NCI-H510A (cell line): ENCODE measurements at regions not wholly inside any gene's neighbourhood (a gene's known extent, or its start where the extent isn't known, plus 50 kb on each side); places are given as distances from the start of the nearest gene placed in this dataset.

Experiments used
- DNase-seq: peaks from one replicate; lab custom pipeline; 2025; lab: John Stamatoyannopoulos, UW

DNA sequence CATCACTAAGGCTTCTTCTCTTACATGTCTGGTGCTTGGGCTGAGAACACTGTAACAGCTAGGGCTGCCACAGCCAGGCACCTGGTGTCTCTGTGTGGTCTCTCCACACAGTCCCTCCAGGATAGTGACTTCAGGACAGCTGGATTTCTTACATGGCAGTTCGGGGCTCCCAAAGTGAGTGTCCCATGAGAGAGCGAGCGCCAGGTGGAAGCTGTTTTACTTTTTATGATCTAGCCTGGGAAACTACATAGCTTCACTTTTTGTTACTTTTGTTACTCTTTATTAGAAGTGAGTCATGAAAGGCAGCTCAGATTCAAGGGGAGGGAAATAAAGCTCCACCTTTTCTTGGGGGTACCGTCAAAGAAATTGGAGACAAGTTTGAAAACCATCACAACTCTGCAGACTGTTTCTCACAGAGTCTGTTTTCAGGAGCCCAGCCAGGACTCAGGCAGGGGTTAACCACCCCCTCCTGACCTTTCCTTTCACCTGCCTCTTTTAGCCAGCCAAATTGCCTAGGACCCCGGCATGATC lies 373.0 kb downstream of the MID1IP1 start:
- DNase-seq = no peak

GRCh38 chrX:39174772-39175417 lies 373.6 kb downstream of the MID1IP1 start:
- DNase-seq = no peak

DNA sequence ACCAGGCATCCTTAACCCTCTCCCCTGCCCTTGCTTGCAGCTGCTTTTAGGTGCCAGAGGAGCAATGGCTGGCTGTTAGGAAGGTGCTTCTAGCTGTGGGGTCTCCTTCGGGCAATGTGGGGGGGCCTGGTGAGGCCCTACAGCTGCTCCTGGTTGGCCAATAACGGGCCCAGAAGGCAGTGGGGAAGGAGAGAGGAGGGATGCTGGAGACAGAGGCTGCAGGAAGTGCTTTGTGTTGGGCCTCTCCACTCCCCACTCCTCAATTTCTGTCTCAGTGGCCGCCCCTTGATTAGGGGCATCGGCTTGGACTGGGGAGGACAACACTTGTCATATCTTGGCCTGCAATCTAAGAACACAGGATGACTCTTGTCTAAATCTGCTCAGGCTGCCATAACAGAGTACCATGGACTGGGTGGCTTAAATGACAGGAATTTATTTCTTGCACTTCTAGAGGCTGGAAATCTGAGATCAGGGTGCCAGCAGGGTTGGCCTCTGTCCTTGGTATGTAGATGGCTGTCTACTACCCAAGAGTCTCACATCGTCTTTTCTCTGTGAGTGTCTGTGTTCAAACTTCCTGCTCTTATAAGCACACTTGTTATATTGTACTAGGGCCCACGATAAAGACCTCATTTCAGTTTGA lies 374.3 kb downstream of the MID1IP1 start:
- no peak for DNase-seq

DNA sequence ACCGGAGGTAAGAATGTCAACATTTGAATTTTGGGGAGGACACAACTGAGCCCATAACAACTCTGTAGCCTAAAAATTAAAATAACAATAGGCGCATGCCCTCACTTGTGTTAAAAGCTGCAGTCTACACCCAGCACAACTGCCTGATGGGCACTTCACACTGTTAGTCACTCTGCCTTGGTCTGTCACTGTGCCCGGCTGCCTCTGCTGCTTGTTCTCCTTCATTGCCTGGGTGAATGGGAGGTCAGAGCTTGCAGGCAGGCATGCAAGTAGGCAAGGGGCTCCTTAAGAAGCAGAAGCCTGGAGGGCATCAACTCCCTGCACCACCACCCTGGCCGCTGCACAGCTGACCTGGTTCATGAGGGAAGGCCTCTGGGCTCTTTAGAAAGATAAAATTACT lies 374.8 kb downstream of the MID1IP1 start:
- DNase-seq = no peak

- no peak for DNase-seq
Measured at GRCh38 chrX:39189431-39189830, 388.2 kb downstream of the MID1IP1 start.

DNA sequence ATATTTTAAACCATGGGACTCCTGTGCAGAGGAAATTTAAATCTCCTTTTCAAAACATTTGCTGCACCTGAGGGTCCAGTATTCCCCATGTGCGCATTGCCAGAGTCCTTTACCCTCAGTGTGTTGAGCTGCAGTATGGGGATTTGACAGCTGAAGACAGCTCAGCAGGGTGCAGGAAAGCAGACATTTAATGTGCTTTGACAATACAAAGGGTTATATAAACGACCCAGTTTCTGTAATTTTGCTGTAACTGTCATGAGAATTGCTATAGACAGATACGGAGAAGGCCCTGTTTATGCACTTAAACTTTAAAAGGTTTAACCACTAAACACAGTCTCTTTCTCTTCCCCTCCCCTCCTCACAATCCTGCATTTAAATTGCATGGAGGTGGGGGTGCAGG lies 393.4 kb downstream of the MID1IP1 start:
- DNase-seq = no peak

- peak; percentile 15 for DNase-seq
Measured at GRCh38 chrX:39195156-39195555, 393.9 kb downstream of the MID1IP1 start.

DNA sequence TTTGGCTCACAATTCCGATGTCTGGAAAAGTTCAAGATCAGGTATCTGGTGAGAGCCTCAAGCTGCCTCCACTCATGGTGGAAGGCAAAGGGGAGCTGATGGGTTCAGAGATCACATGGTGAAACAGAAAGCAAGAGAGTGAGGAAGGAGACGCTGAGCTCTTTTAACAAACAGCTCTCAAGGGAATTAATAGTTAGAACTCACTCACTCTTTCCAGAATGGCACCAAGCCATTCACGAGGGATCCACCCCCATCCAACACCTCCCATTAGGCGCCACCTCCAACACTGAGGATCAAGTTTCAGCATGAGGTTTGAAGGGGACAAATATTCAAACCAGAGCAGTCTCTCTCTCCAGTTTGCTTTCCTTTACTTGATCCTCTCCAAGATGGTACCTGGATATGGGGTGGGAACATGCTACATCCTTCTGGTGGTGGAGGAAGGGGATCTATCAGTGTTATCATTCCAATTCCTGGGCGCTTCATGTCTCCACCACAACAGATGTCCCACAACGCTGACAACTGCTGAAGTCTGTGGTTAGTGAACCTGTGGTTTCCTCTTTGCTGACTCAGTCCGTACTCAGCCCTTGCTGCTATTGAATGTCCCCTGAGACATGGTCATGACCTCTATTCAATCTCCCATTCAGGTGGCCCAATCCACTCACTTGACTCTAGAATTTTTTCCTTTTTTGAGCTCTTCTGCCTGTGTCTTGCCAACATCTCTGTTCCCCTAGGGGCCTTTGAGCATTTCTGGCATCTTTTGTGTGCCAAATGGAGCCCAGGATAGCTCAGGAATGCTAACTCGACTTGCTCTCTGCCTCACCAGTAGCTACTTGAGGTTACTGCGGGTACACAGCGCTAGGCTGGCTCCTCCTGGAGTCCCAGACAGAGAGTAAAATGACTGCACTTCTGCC lies 395.2 kb downstream of the MID1IP1 start:
- peak; percentile 16 for DNase-seq

DNA sequence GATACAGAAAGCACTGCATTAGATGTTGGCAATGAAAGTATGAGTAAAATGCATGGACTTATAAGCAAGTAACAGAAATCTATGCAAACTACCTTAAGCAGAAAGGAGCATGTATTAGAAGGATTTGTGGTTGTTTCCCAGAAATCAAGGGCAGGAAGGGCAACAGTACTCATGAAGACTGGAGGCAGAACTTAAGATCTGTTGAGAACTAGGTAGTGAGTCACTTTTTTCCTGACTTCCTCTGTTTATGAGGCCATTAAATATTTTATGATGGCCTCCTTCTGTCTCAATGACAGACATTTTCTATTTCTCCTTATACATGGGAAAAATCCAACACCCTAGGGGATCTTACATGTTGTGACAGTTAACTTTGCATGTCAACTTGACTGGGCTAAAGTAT lies 398.2 kb downstream of the MID1IP1 start:
- no peak for DNase-seq

DNA sequence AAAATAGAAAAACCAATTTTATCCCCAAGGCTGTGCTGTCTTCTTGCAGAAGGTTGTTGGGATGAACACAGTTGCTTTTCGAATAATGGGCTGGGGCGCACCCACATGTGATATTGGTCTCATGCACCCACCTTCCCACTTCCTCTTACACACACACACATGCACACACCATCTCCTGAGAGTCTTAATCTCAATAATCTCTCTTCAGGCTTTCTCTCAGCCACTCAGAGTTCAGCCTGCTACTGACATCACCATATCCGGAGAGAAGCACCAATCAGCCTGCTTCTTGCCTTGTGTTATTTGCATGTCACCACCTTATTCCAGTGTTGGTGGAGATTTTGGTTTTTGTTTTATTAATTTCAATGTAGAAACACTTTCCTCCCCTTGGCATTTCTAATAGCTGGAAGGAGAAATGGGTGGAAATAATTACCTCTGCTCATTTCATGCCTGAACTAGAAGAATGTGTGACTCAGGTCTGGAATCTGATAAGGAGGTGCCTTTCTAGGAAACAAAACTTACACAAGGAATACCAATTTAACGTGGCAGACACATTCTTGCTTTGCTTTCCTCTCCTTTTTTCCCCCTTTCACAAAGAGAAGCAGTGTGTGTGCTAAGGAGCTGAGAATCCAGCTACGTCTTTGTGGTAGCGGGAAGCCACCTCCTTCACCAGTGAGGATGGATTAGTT lies 400.2 kb downstream of the MID1IP1 start:
- no peak for DNase-seq

GRCh38 chrX:39202641-39203040 lies 401.4 kb downstream of the MID1IP1 start:
- no peak for DNase-seq

DNA sequence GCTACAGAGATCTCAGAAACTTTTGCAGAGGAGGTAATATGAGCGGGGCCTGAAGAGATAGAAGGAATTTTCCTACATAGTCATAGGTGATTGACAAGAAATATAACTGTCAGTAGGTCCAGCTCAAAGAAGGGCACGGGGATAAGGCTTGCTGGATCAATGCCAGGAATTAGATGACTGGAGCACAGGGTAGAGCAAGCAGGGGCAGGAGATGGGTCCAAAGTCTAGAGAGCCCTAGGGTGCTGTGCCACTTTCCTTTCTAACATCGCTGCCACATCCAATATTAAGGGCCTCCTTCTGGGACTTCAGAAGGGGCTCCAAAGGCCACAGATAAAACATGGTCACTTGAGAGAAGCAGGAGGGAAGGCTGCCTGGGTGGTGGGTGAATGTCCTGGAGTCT lies 402.2 kb downstream of the MID1IP1 start:
- no peak for DNase-seq

DNA sequence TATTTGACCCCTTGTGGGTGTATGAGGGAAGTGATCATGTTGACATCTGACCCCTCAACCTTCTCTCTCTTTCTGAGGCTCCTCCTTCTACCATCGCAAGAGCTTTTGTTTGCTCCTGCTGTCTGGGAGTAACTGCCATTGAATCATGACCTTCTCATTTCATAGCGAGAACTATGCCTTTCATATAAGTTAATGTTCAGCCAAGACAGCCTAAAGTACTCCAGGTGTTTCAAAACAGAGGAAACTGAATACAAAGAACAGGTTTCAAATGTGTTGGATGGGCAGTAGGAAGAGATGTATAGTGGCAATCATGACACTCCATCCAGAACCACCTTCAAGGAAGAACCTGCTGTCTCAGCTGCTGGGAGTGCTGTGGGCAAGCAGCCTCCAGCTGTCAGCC lies 403.1 kb downstream of the MID1IP1 start:
- DNase-seq = no peak

- DNase-seq = no peak
Measured at GRCh38 chrX:39204945-39205344, 403.7 kb downstream of the MID1IP1 start.

- no peak for DNase-seq
Measured at GRCh38 chrX:39205467-39205866, 404.2 kb downstream of the MID1IP1 start.

GRCh38 chrX:39206399-39207145 lies 405.3 kb downstream of the MID1IP1 start:
- DNase-seq = no peak

GRCh38 chrX:39211501-39211900 lies 410.2 kb downstream of the MID1IP1 start:
- DNase-seq = no peak

- no peak for DNase-seq
Measured at GRCh38 chrX:39212456-39212855, 411.2 kb downstream of the MID1IP1 start.

- no peak for DNase-seq
Measured at GRCh38 chrX:39214387-39215126, 413.3 kb downstream of the MID1IP1 start.

DNA sequence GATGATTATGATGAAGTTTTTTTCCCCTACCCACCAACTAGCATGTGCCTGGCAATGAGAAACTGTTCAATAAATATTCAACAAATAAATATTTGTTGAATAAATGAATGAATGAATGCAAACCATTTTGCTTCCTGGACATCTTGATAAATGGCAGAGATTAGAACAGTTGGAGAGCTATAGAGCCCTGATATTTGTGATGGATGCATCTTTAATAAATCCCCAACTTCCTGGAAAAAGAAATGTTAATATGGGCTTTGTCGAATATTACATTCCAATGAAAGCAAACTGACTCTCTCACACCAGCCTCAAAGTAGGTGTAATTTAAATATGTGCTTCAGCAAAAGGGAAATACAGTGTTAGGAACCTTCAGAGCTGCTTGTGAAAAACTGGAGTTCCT lies 419.7 kb downstream of the MID1IP1 start:
- no peak for DNase-seq
